Caki2 (cell line): ENCODE measurements at regions not wholly inside any gene's neighbourhood (a gene's known extent, or its start where the extent isn't known, plus 50 kb on each side); places are given as distances from the start of the nearest gene placed in this dataset.
"Not testable (repeated sequence)": the region's sequence is repeated elsewhere in the genome, so short reads cannot be mapped to it uniquely, and the experiment has no call there.

Source experiments
- DNase-seq: peaks from one replicate; pipeline ENCODE4 v3.0.0-alpha.2; 2015; ENCODE audit warnings: low read depth
- in situ Hi-C: cut with HindIII; loops from 2 replicates; pipeline ENCODE4 v1.10.0; 2016; ENCODE audit warnings: low sequenced_read_pairs, low pct_unique_long_range_greater_than_20kb, mixed read lengths

DNA sequence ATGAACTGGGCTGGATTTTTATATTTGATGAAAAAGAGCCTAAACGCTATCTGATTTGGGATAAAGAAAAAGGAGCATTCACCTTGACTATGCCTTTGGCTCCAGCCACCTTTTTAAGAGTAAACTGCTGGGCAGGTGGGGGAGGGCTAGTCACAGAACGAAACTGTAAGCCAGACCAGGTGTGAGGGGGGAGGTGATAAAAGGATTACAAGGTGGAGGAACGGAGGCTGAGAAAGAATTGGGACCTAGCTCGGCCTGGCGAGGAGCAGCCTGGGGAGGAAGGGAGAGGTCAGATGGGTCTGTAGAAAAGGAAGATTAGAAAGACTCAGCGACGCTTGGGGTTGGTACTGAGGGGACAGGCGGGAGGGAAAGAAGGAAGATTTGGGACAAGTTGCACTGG lies 805.4 kb upstream of the ID2 start:
- DNase-seq, in situ Hi-C loops: not testable (repeated sequence)

DNA sequence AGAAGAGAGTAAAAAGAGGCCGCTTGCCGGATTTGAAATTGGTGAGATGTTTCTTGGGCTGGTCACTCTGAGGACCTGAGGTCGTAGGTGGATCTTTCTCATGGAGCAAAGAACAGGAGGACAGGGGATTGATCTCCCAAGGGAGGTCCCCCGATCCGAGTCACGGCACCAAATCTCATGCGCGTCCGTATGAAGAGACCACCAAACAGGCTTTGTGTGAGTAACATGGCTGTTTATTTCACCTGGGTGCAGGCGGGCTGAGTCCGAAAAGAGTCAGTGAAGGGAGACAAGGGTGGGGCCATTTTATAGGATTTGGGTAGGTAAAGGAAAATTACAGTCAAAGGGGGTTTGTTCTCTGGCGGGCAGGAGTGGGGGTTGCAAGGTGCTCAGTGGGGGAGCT lies 803.6 kb upstream of the ID2 start:
- DNase-seq, in situ Hi-C loops: not testable (repeated sequence)

DNA sequence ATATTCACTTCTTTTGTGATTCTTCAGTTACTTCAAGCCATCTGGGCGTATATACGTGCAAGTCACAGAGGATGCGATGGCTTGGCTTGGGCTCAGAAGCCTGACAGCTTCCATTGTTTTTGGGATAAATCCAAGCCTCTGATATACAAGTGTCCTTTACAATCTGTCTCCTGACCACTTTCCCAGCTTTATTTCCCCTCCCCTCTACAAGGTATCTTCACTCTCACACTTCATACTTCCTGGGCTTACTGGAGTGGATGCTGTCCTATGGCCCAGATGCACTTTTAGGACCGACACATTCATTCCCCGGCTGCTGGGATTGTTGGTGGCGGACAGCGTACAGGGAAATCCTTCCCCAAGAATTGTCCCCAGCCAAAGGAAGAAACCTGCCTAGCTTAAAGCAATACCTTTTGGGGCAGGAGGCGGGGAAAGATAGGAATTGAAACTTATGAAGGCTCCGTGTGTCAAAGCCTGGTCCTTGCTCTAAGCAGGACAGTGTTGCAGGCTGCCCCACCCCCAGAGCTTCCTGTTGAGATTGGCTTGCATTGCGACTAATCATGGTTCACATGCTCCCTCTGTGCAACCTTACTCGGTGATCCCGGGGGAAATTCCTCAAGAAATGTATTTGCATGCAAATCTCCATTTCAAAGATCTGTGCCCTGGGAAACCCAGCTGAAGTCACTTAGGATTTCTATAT lies 802.9 kb upstream of the ID2 start:
- no peak for DNase-seq
- in situ Hi-C loops, result no loop called here

GRCh38 chr2:7879483-7879835 lies 802.4 kb upstream of the ID2 start:
- in situ Hi-C loops, result no loop called here
- no peak for DNase-seq

DNA sequence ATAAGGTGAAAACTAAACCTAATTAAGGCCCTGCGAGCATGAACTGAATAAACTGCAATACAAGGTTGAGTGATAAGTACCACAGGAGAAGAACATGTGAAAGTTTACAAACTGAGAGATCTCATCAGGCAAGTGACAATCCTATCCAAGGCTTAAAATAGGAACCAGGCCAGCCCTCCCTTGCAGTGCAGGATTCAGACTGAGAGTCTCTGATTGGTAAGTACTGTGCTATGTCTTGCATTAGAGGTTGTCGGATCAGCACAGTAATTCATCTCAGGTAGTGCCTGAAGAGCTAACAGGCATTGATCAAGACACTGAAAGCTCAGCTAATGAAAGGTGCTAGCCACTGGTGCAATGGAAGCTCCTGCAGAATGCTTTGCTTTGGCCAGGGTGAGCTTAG lies 801.7 kb upstream of the ID2 start:
- DNase-seq, result no peak
- in situ Hi-C loops, result no loop called here

- in situ Hi-C loops, result no loop called here
Measured at GRCh38 chr2:7880566-7880965, 801.3 kb upstream of the ID2 start.

DNA sequence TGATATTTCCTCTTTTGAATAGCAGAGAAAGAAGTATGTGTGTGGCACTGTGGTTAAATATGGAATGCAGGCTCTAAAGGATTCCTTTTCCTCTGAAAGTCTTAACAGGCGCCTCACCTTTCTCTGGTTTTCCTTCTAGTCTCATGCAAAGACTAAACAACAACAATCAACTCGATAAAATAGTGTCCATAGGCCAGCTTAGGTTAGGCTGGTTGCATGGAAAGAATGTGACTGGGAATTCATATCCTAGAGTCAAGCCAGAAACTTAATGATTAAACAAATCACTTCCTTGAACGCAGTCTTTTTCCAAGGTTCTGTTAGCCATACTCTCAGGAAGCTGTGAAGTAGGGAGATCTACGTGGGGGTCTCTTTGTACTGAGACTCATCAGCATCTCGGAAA lies 800.8 kb upstream of the ID2 start:
- in situ Hi-C loops, result no loop called here
- DNase-seq, result peak; percentile 44

More at GRCh38 chr2:7880566-7880965, 801.3 kb upstream of the ID2 start:
- DNase-seq, result no peak

- no peak for DNase-seq
- in situ Hi-C loops, result no loop called here
Measured at GRCh38 chr2:7881466-7881865, 800.4 kb upstream of the ID2 start.

GRCh38 chr2:7882296-7882695 lies 799.6 kb upstream of the ID2 start:
- in situ Hi-C loops, result no loop called here
- DNase-seq, result no peak

DNA sequence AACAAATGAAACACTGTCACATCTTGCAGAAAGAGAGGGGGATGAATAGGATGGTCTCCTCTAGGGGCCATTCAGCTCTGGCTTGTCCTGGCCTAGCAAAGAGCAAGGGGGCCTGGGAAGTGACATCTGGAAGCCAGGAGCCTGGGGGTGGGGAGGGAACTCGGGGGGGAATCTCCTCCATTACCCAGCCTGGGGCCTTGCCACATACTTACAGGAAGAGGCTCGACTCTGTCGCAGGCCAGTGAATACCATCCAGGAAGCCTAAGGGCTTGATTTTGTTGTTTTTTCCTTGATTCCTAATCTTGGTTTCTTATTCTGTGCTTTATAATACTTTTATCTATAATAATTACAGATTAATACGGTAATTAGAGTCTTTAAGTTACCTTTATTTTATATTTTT lies 797.5 kb upstream of the ID2 start:
- in situ Hi-C loops, result no loop called here
- DNase-seq, result no peak

- no peak for DNase-seq
- in situ Hi-C loops, result no loop called here
Measured at GRCh38 chr2:7886666-7887065, 795.2 kb upstream of the ID2 start.

GRCh38 chr2:7887441-7887840 lies 794.4 kb upstream of the ID2 start:
- in situ Hi-C loops, result no loop called here
- no peak for DNase-seq

- DNase-seq, result no peak
- in situ Hi-C loops, result no loop called here
Measured at GRCh38 chr2:7888876-7889275, 793.0 kb upstream of the ID2 start.

GRCh38 chr2:7891312-7891711 lies 790.5 kb upstream of the ID2 start:
- in situ Hi-C loops, result no loop called here
- no peak for DNase-seq

- in situ Hi-C loops, result no loop called here
- no peak for DNase-seq
Measured at GRCh38 chr2:7895289-7895688, 786.6 kb upstream of the ID2 start.

- no peak for DNase-seq
- in situ Hi-C loops, result no loop called here
Measured at GRCh38 chr2:7896940-7897487, 784.8 kb upstream of the ID2 start.

DNA sequence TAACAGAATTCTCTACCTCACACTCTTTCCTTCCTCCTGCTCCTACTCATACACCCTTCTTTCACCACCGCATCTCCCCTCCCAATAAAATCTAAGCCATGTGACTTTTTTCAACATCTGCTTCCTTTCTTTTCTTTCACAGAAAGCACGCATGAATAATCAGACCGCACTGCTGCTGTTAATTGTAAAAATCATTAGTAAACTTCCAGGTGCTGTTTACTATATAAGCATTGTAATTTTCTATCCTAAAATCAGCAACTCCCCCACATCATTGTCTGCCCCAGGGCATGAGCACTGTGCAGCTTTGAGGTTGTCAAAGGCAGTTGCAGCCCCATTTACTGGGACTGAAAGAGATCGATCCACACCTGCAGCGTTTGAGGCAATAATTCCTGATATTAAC lies 782.6 kb upstream of the ID2 start:
- in situ Hi-C loops, result no loop called here
- DNase-seq, result no peak

DNA sequence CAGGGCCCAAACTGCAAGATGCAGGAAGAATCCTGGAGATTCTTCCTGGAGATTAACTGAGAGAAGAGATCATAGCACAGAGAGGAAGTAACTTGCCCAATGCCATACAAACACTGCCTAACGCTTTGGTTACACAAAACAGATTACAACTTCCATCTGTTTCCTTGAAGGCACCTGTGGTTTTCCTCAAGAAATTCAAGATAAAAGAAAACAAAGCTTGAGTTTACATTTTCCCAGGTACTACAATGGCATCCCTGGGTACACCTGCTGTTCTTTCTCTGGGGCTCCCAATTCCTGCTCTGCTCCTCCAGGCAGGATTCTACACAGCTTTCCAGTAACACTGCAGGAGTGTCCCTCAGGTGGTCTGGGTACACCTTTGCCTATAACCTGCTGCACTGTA lies 781.9 kb upstream of the ID2 start:
- DNase-seq, result no peak
- in situ Hi-C loops, result no loop called here

GRCh38 chr2:7900593-7900992 lies 781.3 kb upstream of the ID2 start:
- in situ Hi-C loops, result no loop called here
- DNase-seq, result no peak

GRCh38 chr2:7902251-7902765 lies 779.5 kb upstream of the ID2 start:
- in situ Hi-C loops, result no loop called here

More at GRCh38 chr2:7902251-7902765, 779.5 kb upstream of the ID2 start:
- no peak for DNase-seq
